CD4-positive, alpha-beta T cell (primary cell): ENCODE measurements at regions not wholly inside any gene's neighbourhood (a gene's known extent, or its start where the extent isn't known, plus 50 kb on each side); places are given as distances from the start of the nearest gene placed in this dataset.

Experiments used
- ATAC-seq: fragments of 200-7000 bp; cut with Tn5 transposase; one replicate; pipeline ENCODE4 v1.10.0; 2022; ENCODE audit warnings: mild to moderate bottlenecking; ENCODE audit not compliant: poor library complexity
- CTCF ChIA-PET: fragments of 350-600 bp; sonication (Branson Sonifier 250); formaldehyde crosslinking; loops from one replicate; lab custom pipeline; 2021; ENCODE audit warnings: antibody characterized with exemption, inconsistent platforms; lab: Charles Lee
- POLR2A ChIA-PET: fragments of 350-600 bp; sonication (Branson Sonifier 250); formaldehyde crosslinking; loops from one replicate; lab custom pipeline; 2021; ENCODE audit warnings: antibody characterized with exemption, inconsistent platforms; lab: Charles Lee
- DNase-seq, 14 experiments: peaks; one replicate each; pipeline ENCODE4 v3.0.0-alpha.2; 2013 to 2020; ENCODE audit warnings: mixed read lengths in 2 of 14
- H3K27ac ChIP-seq, 2 donors: one replicate each; pipeline versions ENCODE4 v1.5.1 to v1.7.0; 2013; ENCODE audit warnings: low read length in 2 of 2, low read depth in 1 of 2, mild to moderate bottlenecking in 1 of 2
- H3K27me3 ChIP-seq, 2 experiments: 1 replicate in 1 of 2; 2 replicates in 1 of 2; pipeline versions ENCODE4 v1.6.1 to v1.7.0; 2013; ENCODE audit warnings: low read length in 2 of 2, control low read depth in 1 of 2, mild to moderate bottlenecking in 1 of 2, moderate library complexity in 1 of 2; ENCODE audit not compliant: insufficient read depth in 2 of 2, control insufficient read depth in 1 of 2
- H3K36me3 ChIP-seq: one replicate; pipeline ENCODE4 v1.6.1; 2013; ENCODE audit warnings: low read length, control low read depth; ENCODE audit not compliant: insufficient read depth
- H3K4me1 ChIP-seq: one replicate; pipeline ENCODE4 v1.6.1; 2013; ENCODE audit warnings: low read length, control low read depth; ENCODE audit not compliant: insufficient read depth
- H3K4me3 ChIP-seq: one replicate; pipeline ENCODE4 v1.5.1; 2013; ENCODE audit warnings: mild to moderate bottlenecking, low read length, moderate library complexity
- H3K9me3 ChIP-seq, 2 experiments: 1 replicate in 1 of 2; 2 replicates in 1 of 2; pipeline versions ENCODE4 v1.6.1 to v1.7.0; 2013; ENCODE audit warnings: low read length in 2 of 2, mild to moderate bottlenecking in 2 of 2, control low read depth in 1 of 2, moderate library complexity in 1 of 2; ENCODE audit not compliant: control insufficient read depth in 1 of 2, insufficient read depth in 1 of 2
- H3K27ac Mint-ChIP-seq: one replicate; pipeline ENCODE4 v1.8.0; 2020; ENCODE audit warnings: mixed read lengths
- H3K27me3 Mint-ChIP-seq: one replicate; pipeline ENCODE4 v1.8.0; 2021; ENCODE audit warnings: mixed read lengths
- H3K36me3 Mint-ChIP-seq: one replicate; pipeline ENCODE4 v1.8.0; 2021; ENCODE audit warnings: low read depth, mixed read lengths
- H3K4me1 Mint-ChIP-seq: one replicate; pipeline ENCODE4 v1.8.0; 2021; ENCODE audit warnings: low read depth, mixed read lengths
- H3K4me3 Mint-ChIP-seq: one replicate; pipeline ENCODE4 v1.8.0; 2020; ENCODE audit warnings: mild to moderate bottlenecking, mixed read lengths
- H3K9me3 Mint-ChIP-seq: one replicate; pipeline ENCODE4 v1.8.0; 2020; ENCODE audit warnings: mixed read lengths
- CTCF ChIP-seq: fragments of 200-600 bp; IDR thresholded peaks from one replicate; pipeline ENCODE4 v1.8.0; 2022; ENCODE audit warnings: antibody characterized with exemption, mild to moderate bottlenecking
- intact Hi-C, 2 experiments: fragments of 100-400 bp; cut with DNase I in 1 of 2; cut with micrococcal nuclease in 1 of 2; formaldehyde crosslinking; loops; one replicate each; pipeline versions ENCODE4 v1.15.1 to v1.9.0; 2023 to 2025; cut with DNase I, micrococcal nuclease

DNA sequence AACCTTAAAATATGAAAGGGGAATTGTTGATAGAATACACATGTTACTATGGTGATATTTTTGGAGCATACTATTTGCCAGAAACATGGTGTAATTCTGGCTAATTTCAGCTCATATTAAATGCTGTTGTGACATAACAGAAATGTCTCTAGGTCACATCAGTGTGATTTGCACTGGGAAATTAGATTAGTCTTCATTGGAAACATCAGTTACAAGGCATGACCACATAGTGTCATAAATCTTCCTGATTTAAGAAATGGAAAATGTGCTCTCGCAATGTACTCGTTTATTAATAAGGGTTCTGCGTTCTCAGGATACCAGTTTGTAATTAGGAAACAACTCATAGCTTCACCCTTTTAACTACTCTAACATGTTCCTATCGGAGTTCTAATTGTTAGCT lies 72.9 kb upstream of the GYPA start:
- ChIA-PET POLR2A (interaction anchor here (0.7 kb wide), 1 partner anchor 166 kb away, joined by 3 read pairs; no protein-coding TSS in a partner anchor), CTCF (no interaction called here)
- H3K36me3 ChIP-seq, result no peaks in the 10 kb centered on the region
- no peak for DNase-seq
- no peak for TF ChIP-seq CTCF
- H3K4me3 Mint-ChIP-seq, result no peak overlapping the region
- no peak for ATAC-seq
- H3K4me1 Mint-ChIP-seq, result no peaks in the 10 kb centered on the region
- intact Hi-C loops, result no loop called here
- no peak overlapping the region for H3K27ac ChIP-seq
- H3K4me1 ChIP-seq, result no peaks in the 10 kb centered on the region
- peaks cover 3% of the 10 kb centered on the region for H3K9me3 Mint-ChIP-seq
- H3K27me3 ChIP-seq, result no peaks in the 10 kb centered on the region
- no peak overlapping the region for H3K27ac Mint-ChIP-seq
- H3K36me3 Mint-ChIP-seq, result no peaks in the 10 kb centered on the region
- H3K9me3 ChIP-seq, result no peaks in the 10 kb centered on the region
- H3K27me3 Mint-ChIP-seq, result no peaks in the 10 kb centered on the region
- H3K4me3 ChIP-seq, result no peak overlapping the region

DNA sequence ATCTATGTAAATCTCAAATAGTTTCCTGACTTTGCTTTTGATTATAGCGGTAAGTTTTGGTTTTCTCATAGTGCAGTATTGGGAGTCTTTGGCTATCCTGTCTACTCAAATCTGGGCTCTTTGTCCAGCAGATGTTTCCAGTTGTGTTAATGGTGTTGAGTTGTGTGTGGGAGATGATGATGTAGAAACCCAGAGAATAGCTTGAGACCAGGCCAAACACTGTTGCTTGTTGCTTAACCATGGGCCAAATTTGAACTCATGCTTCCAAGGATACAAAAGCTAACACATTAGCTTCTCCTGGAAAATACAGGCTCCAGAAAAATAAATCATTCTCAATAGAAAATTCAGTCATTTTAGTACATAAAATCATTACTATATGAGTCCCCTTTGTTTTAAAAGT lies 82.6 kb upstream of the GYPA start:
- ATAC-seq (no peak), DNase-seq (no peak)
- Histone ChIP-seq H3K36me3 (no peaks in the 10 kb centered on the region), H3K27me3 (no peaks in the 10 kb centered on the region), H3K4me3 (no peak overlapping the region), H3K27ac (no peak overlapping the region), H3K9me3 (no peaks in the 10 kb centered on the region), H3K4me1 (no peaks in the 10 kb centered on the region)
- TF ChIP-seq CTCF, result no peak
- Mint-ChIP-seq H3K36me3 (no peaks in the 10 kb centered on the region), H3K4me3 (no peak overlapping the region), H3K9me3 (no peaks in the 10 kb centered on the region), H3K27ac (no peak overlapping the region), H3K4me1 (no peaks in the 10 kb centered on the region), H3K27me3 (no peaks in the 10 kb centered on the region)
- intact Hi-C loops, result no loop called here
- CTCF ChIA-PET, result interaction anchor here (1.0 kb wide), 1 partner anchor 12 kb away, joined by 4 read pairs; no protein-coding TSS in a partner anchor
- POLR2A ChIA-PET, result no interaction called here

- DNase-seq, result no peak
- H3K9me3 Mint-ChIP-seq, result no peaks in the 10 kb centered on the region
- no peak for TF ChIP-seq CTCF
- intact Hi-C loops, result no loop called here
- ChIA-PET POLR2A (no interaction called here), CTCF (interaction anchor here (1.0 kb wide), 1 partner anchor 12 kb away, joined by 4 read pairs; no protein-coding TSS in a partner anchor)
- ATAC-seq, result no peak
- Histone ChIP-seq H3K27me3 (no peaks in the 10 kb centered on the region), H3K27ac (no peak overlapping the region), H3K4me1 (no peaks in the 10 kb centered on the region), H3K36me3 (no peaks in the 10 kb centered on the region), H3K9me3 (no peaks in the 10 kb centered on the region), H3K4me3 (no peak overlapping the region)
- no peak overlapping the region for H3K4me3 Mint-ChIP-seq
- H3K4me1 Mint-ChIP-seq, result no peaks in the 10 kb centered on the region
- H3K27me3 Mint-ChIP-seq, result no peaks in the 10 kb centered on the region
- H3K36me3 Mint-ChIP-seq, result no peaks in the 10 kb centered on the region
- H3K27ac Mint-ChIP-seq, result no peak overlapping the region
These were observed 83.1 kb upstream of the GYPA start for GRCh38 chr4:144223661-144224060.
